Neural cell (in vitro differentiated cells): ENCODE measurements at regions not wholly inside any gene's neighbourhood (a gene's known extent, or its start where the extent isn't known, plus 50 kb on each side); places are given as distances from the start of the nearest gene placed in this dataset.

Experiments
- EP300 ChIP-seq: fragments of 450-650 bp; conservative IDR thresholded peaks from 2 replicates; pipeline ENCODE4 v1.6.1; 2014; ENCODE audit warnings: antibody characterized with exemption, mild to moderate bottlenecking, moderate library complexity; ENCODE audit not compliant: poor library complexity, severe bottlenecking
- EZH2 ChIP-seq: fragments of 200-600, 300-800 bp; shearing (Covaris generic), sonication (generic); IDR thresholded peaks from 2 replicates; pipeline ENCODE4 v1.6.1; 2014; ENCODE audit warnings: antibody characterized with exemption, low read length, borderline replicate concordance, mild to moderate bottlenecking; ENCODE audit not compliant: insufficient read depth, poor library complexity, severe bottlenecking
- MXI1 ChIP-seq: fragments of 450-650 bp; conservative IDR thresholded peaks from 2 replicates; pipeline ENCODE4 v1.6.1; 2014; ENCODE audit warnings: antibody characterized with exemption, mild to moderate bottlenecking; ENCODE audit not compliant: poor library complexity, severe bottlenecking
- POLR2AphosphoS5 ChIP-seq: IDR thresholded peaks from 2 replicates; pipeline ENCODE4 v1.6.1; 2012
- RAD21 ChIP-seq: fragments of 450-650 bp; conservative IDR thresholded peaks from 2 replicates; pipeline ENCODE4 v1.6.1; 2014; ENCODE audit warnings: antibody characterized with exemption, mild to moderate bottlenecking, moderate library complexity
- SMC3 ChIP-seq: fragments of 450-650 bp; conservative IDR thresholded peaks from 2 replicates; pipeline ENCODE4 v1.6.1; 2014; ENCODE audit warnings: antibody characterized with exemption, mild to moderate bottlenecking, moderate library complexity; ENCODE audit not compliant: poor library complexity
- TAF1 ChIP-seq: IDR thresholded peaks from 2 replicates; pipeline ENCODE4 v1.6.1; 2012; ENCODE audit warnings: low read depth
- TF ChIP-seq, protein P1 (sequence below): fragments of 450-650 bp; IDR thresholded peaks from 2 replicates; pipeline ENCODE4 v1.5.1; 2014; ENCODE audit warnings: antibody characterized with exemption, mild to moderate bottlenecking, moderate library complexity; ENCODE audit not compliant: poor library complexity, severe bottlenecking
- TF ChIP-seq, protein P2 (sequence below): IDR thresholded peaks from 2 replicates; pipeline ENCODE4 v1.6.1; 2012; ENCODE audit warnings: borderline replicate concordance

DNA sequence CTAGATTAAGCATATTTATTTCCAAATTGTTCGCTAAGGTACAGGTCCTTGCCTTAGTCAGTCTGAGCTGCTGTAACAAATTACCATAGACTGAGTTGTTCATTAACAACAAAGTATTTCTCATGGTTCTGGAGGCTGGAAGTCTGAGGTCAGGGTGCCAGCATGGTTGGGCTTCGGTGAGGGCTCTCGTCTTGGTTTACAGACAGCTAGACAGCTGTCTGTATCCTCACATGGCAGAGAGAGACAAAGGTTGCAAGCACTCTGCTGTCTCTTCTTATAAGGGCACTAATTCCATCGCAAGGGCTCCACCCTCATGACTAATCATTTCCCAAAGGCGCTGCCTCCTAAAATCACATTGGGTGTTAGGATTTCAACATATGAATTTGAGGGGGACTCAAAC, 115.3 kb upstream of the GMDS start:
- TF ChIP-seq, protein P1, sequence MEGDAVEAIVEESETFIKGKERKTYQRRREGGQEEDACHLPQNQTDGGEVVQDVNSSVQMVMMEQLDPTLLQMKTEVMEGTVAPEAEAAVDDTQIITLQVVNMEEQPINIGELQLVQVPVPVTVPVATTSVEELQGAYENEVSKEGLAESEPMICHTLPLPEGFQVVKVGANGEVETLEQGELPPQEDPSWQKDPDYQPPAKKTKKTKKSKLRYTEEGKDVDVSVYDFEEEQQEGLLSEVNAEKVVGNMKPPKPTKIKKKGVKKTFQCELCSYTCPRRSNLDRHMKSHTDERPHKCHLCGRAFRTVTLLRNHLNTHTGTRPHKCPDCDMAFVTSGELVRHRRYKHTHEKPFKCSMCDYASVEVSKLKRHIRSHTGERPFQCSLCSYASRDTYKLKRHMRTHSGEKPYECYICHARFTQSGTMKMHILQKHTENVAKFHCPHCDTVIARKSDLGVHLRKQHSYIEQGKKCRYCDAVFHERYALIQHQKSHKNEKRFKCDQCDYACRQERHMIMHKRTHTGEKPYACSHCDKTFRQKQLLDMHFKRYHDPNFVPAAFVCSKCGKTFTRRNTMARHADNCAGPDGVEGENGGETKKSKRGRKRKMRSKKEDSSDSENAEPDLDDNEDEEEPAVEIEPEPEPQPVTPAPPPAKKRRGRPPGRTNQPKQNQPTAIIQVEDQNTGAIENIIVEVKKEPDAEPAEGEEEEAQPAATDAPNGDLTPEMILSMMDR: no peak
- TF ChIP-seq TAF1 (no peak), EZH2 (no peak), POLR2AphosphoS5 (no peak), SMC3 (no peak), RAD21 (no peak), EP300 (no peak), MXI1 (no peak)
- TF ChIP-seq, protein P2, sequence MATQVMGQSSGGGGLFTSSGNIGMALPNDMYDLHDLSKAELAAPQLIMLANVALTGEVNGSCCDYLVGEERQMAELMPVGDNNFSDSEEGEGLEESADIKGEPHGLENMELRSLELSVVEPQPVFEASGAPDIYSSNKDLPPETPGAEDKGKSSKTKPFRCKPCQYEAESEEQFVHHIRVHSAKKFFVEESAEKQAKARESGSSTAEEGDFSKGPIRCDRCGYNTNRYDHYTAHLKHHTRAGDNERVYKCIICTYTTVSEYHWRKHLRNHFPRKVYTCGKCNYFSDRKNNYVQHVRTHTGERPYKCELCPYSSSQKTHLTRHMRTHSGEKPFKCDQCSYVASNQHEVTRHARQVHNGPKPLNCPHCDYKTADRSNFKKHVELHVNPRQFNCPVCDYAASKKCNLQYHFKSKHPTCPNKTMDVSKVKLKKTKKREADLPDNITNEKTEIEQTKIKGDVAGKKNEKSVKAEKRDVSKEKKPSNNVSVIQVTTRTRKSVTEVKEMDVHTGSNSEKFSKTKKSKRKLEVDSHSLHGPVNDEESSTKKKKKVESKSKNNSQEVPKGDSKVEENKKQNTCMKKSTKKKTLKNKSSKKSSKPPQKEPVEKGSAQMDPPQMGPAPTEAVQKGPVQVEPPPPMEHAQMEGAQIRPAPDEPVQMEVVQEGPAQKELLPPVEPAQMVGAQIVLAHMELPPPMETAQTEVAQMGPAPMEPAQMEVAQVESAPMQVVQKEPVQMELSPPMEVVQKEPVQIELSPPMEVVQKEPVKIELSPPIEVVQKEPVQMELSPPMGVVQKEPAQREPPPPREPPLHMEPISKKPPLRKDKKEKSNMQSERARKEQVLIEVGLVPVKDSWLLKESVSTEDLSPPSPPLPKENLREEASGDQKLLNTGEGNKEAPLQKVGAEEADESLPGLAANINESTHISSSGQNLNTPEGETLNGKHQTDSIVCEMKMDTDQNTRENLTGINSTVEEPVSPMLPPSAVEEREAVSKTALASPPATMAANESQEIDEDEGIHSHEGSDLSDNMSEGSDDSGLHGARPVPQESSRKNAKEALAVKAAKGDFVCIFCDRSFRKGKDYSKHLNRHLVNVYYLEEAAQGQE: no peak
